ENCODE measurements at regions not wholly inside any gene's neighbourhood (a gene's known extent, or its start where the extent isn't known, plus 50 kb on each side); places are given as distances from the start of the nearest gene placed in this dataset.
A peak's percentile ranks its signal among the peaks of the same experiment; 100 is the strongest.
"Not testable (repeated sequence)": the region's sequence is repeated elsewhere in the genome, so short reads cannot be mapped to it uniquely, and the experiment has no call there.

GRCh38 chrX:138127314-138127713 lies 561.4 kb downstream of the ZIC3 start:
- peaks cover 1% of the 10 kb centered on the region for H3K9me3 Mint-ChIP-seq
- no peak overlapping the region for H3K4me3 Mint-ChIP-seq
- H3K27me3 Mint-ChIP-seq = no peaks in the 10 kb centered on the region
- H3K4me1 Mint-ChIP-seq = no peaks in the 10 kb centered on the region
- H3K27ac Mint-ChIP-seq = no peak overlapping the region
- H3K36me3 Mint-ChIP-seq = no peaks in the 10 kb centered on the region
- ATAC-seq (ENCODE audit: low read depth) (no peak), DNase-seq (ENCODE audit: low spot score in 2 of 2) (no peak)

DNA sequence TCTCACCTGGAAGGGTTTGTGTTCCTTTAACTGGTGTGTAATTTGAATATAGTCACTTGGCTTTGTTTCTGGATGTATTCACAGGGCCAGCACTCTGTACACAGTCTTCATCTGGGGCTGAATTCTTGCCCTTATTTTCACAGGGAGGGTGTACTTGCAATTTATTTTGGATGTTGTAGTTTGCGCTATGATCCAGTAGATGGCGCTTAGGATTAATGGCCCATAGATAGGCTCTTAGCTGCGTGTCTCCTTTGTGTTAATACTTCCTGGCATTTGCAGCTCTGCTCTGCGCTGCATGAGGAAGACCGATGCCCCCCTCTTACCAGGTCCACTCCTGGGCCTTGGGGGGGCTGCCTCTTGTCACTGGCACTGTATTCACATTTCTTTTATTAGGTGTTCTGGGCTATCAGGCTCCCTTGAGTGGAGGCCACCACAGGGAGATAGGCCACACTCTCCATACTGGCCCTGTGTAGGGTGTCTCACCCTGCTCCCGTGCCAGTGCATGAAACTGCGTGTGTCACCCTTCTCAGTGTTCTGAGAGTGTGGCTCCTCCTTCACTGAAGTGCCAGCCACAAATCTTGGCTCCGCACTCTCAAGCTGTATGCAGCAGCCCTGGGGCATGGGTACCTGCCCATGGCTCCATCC lies 562.2 kb downstream of the ZIC3 start:
- DNase-seq (ENCODE audit: low spot score in 2 of 2) = no peak

DNA sequence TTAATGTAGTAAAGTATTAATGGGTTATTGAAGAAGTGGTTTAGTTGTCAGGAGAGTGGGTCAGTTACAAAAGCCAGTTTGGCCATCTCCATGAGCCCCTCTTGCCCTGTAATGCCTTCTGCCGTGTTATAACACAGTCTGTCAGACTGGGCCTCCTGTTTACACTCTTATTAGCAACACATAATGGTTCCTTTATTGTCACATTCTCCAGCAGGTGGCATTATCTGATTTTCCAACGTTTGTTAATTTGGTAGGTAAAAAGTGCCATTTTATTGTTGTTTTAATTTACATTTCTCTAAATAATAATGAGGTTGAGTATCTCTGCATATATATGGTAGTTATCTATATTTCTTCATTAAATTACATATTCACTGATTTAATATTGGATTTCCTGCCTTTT lies 560.8 kb downstream of the FGF13 start:
- no peaks in the 10 kb centered on the region for H3K36me3 Mint-ChIP-seq
- no peaks in the 10 kb centered on the region for H3K9me3 Mint-ChIP-seq
- no peaks in the 10 kb centered on the region for H3K4me1 Mint-ChIP-seq
- H3K27ac Mint-ChIP-seq = no peak overlapping the region
- no peak overlapping the region for H3K4me3 Mint-ChIP-seq
- H3K27me3 Mint-ChIP-seq = no peaks in the 10 kb centered on the region
- DNase-seq (ENCODE audit: low spot score in 2 of 2) (no peak), ATAC-seq (ENCODE audit: low read depth) (no peak)

More for the DNA sequence above, 562.2 kb downstream of the ZIC3 start:
- no peak for ATAC-seq (ENCODE audit: low read depth)
- H3K36me3 Mint-ChIP-seq = no peaks in the 10 kb centered on the region
- H3K4me3 Mint-ChIP-seq = peak overlapping the region; percentile 28
- H3K27ac Mint-ChIP-seq = no peak overlapping the region
- H3K9me3 Mint-ChIP-seq = no peaks in the 10 kb centered on the region
- H3K27me3 Mint-ChIP-seq = no peaks in the 10 kb centered on the region
- no peaks in the 10 kb centered on the region for H3K4me1 Mint-ChIP-seq

- no peak overlapping the region for H3K27ac Mint-ChIP-seq
- H3K4me3 Mint-ChIP-seq = no peak overlapping the region
- no peak for ATAC-seq (ENCODE audit: low read depth)
- no peak for DNase-seq (ENCODE audit: low spot score in 2 of 2)
- no peaks in the 10 kb centered on the region for H3K36me3 Mint-ChIP-seq
- H3K4me1 Mint-ChIP-seq = no peaks in the 10 kb centered on the region
- H3K27me3 Mint-ChIP-seq = no peaks in the 10 kb centered on the region
- peaks cover 2% of the 10 kb centered on the region for H3K9me3 Mint-ChIP-seq
Measured at GRCh38 chrX:138157850-138158249, 553.7 kb downstream of the FGF13 start.

DNA sequence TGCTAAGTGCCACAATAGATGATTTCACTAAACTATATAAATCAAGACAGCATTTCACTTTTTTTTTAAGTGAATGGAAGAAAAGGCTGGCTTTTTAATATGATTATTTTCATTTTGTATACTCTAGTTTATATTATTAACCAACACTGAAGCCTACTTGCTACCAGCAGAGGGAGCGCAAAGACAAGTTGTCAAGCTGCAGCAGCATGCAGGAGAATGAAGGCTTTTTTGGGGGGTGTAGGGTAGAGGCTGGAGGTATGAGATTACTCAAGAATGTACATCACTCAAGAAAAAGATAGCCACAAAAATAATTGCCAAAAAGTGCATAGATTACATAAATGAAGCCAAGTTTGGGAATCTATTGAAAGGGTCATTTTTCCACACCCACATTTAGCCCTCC lies 519.5 kb downstream of the FGF13 start:
- Mint-ChIP-seq H3K27me3 (no peaks in the 10 kb centered on the region), H3K4me1 (no peaks in the 10 kb centered on the region), H3K9me3 (peaks cover 3% of the 10 kb centered on the region), H3K27ac (no peak overlapping the region), H3K4me3 (no peak overlapping the region), H3K36me3 (no peaks in the 10 kb centered on the region)
- ATAC-seq (ENCODE audit: low read depth) = no peak
- DNase-seq (ENCODE audit: low spot score in 2 of 2) = no peak

GRCh38 chrX:138229718-138230117 lies 481.8 kb downstream of the FGF13 start:
- H3K4me1 Mint-ChIP-seq = no peaks in the 10 kb centered on the region
- ATAC-seq (ENCODE audit: low read depth) = no peak
- H3K9me3 Mint-ChIP-seq = peaks cover 7% of the 10 kb centered on the region
- H3K36me3 Mint-ChIP-seq = no peaks in the 10 kb centered on the region
- H3K4me3 Mint-ChIP-seq = no peak overlapping the region
- no peaks in the 10 kb centered on the region for H3K27me3 Mint-ChIP-seq
- no peak for DNase-seq (ENCODE audit: low spot score in 2 of 2)
- no peak overlapping the region for H3K27ac Mint-ChIP-seq

DNA sequence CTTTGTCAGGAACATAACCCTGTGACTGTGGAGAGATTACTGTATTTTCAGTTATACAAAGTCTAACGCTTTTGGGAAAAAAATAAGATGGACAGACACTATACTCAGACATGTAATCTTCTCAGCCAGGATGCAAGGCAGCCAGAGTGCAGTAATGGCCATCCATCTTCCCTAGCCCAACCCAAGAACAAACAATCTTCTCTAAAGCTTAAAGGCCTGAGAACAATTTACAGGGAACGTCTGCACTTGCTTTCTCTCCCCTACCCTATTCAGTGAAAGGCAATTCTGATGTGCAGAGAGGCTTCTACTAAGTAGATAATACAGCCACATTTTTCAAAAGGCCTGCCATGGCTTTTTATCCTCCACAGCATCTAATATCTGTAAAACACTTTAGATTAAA lies 471.3 kb downstream of the FGF13 start:
- Mint-ChIP-seq H3K4me3 (no peak overlapping the region), H3K4me1 (no peaks in the 10 kb centered on the region), H3K27ac (no peak overlapping the region), H3K27me3 (no peaks in the 10 kb centered on the region), H3K9me3 (peaks cover 2% of the 10 kb centered on the region), H3K36me3 (no peaks in the 10 kb centered on the region)
- no peak for DNase-seq (ENCODE audit: low spot score in 2 of 2)
- no peak for ATAC-seq (ENCODE audit: low read depth)

DNA sequence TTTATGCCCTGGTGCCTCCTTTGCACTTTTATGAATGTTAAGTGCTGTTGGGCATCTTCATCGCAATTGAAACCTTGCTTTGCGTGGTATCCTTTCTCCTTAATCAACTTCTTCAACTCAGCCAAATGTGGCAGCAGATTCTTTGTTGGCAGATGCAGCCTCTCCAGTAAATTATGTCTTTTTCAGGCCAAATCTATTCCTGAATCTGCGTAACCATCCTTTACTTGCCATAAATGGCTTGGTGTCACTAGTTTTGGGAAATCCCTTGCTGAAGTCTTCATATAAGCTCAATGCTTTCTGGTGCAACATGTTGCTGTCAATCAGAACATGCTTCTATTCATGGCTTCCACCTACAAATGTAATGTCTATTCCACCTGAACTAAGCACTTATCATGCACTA lies 457.5 kb downstream of the FGF13 start:
- Mint-ChIP-seq H3K27ac (no peak overlapping the region), H3K4me3 (no peak overlapping the region), H3K4me1 (no peaks in the 10 kb centered on the region), H3K36me3 (no peaks in the 10 kb centered on the region), H3K9me3 (no peaks in the 10 kb centered on the region), H3K27me3 (no peaks in the 10 kb centered on the region)
- ATAC-seq (ENCODE audit: low read depth) (no peak), DNase-seq (ENCODE audit: low spot score in 2 of 2) (no peak)

GRCh38 chrX:138255373-138255772 lies 456.1 kb downstream of the FGF13 start:
- H3K27me3 Mint-ChIP-seq = peaks cover 1% of the 10 kb centered on the region
- H3K27ac Mint-ChIP-seq = no peak overlapping the region
- peaks cover 3% of the 10 kb centered on the region for H3K9me3 Mint-ChIP-seq
- DNase-seq (ENCODE audit: low spot score in 2 of 2) = no peak
- no peaks in the 10 kb centered on the region for H3K4me1 Mint-ChIP-seq
- no peaks in the 10 kb centered on the region for H3K36me3 Mint-ChIP-seq
- no peak for ATAC-seq (ENCODE audit: low read depth)
- H3K4me3 Mint-ChIP-seq = no peak overlapping the region

GRCh38 chrX:138264095-138264494 lies 447.4 kb downstream of the FGF13 start:
- H3K36me3 Mint-ChIP-seq; H3K4me1 Mint-ChIP-seq; DNase-seq (ENCODE audit: low spot score in 2 of 2); H3K4me3 Mint-ChIP-seq; H3K27me3 Mint-ChIP-seq; H3K27ac Mint-ChIP-seq; ATAC-seq (ENCODE audit: low read depth): not testable (repeated sequence)
- H3K9me3 Mint-ChIP-seq = peaks cover 12% of the 10 kb centered on the region

DNA sequence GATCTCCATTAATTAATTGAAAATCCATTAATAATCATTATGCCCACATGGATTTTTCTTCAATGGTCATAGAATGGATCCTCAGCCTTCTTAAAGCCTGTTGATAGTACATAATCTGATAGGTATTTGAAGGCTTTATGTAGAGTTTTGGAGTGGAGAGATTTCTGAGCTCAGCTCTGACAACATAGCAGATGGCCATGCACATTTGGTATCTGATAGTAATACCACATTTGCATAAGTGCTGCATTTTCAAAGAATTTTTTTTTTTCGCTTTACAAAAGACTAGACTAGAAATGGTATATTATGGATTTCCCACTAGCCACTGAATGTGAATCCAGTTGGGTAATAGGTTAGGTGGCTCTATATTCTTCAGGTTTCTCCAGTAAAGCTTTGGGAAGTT lies 440.6 kb downstream of the FGF13 start:
- no peaks in the 10 kb centered on the region for H3K36me3 Mint-ChIP-seq
- ATAC-seq (ENCODE audit: low read depth) = no peak
- no peak overlapping the region for H3K4me3 Mint-ChIP-seq
- H3K4me1 Mint-ChIP-seq = no peaks in the 10 kb centered on the region
- DNase-seq (ENCODE audit: low spot score in 2 of 2) = no peak
- peaks cover 10% of the 10 kb centered on the region for H3K9me3 Mint-ChIP-seq
- H3K27ac Mint-ChIP-seq = no peak overlapping the region
- H3K27me3 Mint-ChIP-seq = no peaks in the 10 kb centered on the region

DNA sequence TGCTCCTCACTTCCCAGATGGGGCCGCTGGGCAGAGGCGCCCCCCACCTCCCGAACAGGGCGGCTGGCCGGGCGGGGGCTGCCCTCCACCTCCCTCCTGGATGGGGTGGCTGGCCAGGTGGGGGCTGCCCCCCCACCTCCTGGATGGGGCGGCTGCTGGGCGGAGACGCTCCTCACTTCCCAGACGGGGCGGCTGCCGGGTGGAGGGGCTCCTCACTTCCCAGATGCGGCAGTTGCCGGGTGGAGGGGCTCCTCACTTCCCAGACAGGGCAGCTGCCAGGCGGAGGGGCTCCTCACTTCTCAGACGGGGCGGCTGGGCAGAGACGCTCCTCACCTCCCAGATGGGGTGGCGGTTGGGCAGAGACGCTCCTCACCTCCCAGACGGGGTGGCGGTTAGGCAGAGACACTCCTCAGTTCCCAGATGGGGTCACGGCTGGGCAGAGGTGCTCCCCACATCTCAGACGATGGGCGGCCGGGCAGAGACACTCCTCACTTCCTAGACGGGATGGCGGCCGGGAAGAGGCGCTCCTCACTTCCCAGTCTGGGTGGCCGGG lies 428.8 kb downstream of the FGF13 start:
- ATAC-seq (ENCODE audit: low read depth); DNase-seq (ENCODE audit: low spot score in 2 of 2); H3K27ac Mint-ChIP-seq; H3K4me1 Mint-ChIP-seq; H3K36me3 Mint-ChIP-seq; H3K4me3 Mint-ChIP-seq; H3K27me3 Mint-ChIP-seq; H3K9me3 Mint-ChIP-seq: not testable (repeated sequence)

DNA sequence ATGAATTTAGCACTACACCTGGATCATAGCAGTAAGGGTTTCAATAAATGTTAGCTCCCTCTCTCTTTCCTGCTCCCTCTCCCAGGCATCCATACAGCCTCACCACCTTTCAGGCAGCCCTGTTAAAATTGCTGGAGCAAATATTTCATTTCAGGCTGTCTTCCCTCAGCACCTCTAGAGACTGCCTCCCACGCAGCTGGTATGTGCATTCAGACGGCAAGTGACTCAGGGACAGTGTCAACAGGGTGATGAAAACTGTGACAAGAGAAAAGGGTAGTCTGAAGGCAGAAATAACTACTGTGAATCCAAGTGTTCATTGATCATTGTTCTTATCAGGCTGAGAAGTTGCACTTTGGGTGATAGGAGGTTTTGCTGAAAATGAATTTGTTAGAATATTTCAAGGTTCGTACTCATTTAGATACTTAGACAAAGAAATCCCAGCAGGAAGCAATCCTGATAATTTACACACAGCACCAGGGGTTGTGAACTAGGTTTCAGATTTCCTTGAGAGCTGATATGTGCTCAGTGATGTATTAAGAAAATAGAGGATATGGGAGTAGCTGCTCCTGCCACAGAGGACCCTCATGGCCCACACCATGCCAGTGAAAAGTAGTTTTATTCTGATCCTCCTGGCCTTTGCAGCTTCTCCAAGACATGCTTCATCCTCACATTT lies 424.2 kb downstream of the FGF13 start:
- ATAC-seq (ENCODE audit: low read depth) = no peak
- H3K27ac Mint-ChIP-seq = no peak overlapping the region
- no peaks in the 10 kb centered on the region for H3K9me3 Mint-ChIP-seq
- no peaks in the 10 kb centered on the region for H3K27me3 Mint-ChIP-seq
- no peaks in the 10 kb centered on the region for H3K36me3 Mint-ChIP-seq
- no peak overlapping the region for H3K4me3 Mint-ChIP-seq
- DNase-seq (ENCODE audit: low spot score in 2 of 2) = no peak
- no peaks in the 10 kb centered on the region for H3K4me1 Mint-ChIP-seq

DNA sequence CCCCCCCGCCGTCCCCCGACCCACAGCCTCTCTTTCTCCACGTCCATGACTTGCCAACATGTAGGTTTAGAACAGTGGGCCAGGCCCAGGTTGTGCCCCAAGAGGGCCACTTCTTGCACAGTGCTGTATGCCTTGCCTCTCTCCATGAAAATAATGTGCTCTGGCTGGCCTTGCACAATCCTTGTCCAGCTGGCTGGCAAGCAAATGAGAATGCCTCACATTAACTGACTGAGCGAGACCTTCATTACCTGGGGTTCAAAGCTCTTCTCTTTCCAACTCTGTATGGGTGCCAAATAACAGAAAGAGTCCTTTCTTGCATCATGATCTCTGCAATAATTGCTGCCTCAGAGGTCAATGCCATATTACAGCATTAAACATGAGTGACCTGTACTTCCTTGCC lies 416.6 kb downstream of the FGF13 start:
- Mint-ChIP-seq H3K27me3 (no peaks in the 10 kb centered on the region), H3K27ac (no peak overlapping the region), H3K4me3 (no peak overlapping the region), H3K4me1 (no peaks in the 10 kb centered on the region), H3K36me3 (no peaks in the 10 kb centered on the region), H3K9me3 (no peaks in the 10 kb centered on the region)
- ATAC-seq (ENCODE audit: low read depth) (no peak), DNase-seq (ENCODE audit: low spot score in 2 of 2) (no peak)

DNA sequence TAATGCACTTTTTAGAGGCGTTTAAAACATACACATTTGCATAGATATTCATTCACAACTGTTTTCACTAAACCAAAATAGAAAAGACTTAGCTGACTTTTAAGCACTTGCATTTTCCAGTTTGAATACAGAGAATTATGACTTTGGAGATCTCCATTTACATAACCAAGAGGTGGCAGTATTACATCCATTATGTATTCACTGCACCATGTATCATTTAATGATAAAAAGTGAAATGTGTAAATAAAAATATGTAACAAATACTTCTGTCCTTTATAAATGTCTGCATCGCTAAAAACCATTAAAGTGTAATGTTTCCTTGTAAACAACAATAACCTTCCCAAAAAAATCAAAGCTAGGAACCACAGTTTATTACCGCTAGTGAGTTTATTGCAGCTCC lies 413.2 kb downstream of the FGF13 start:
- DNase-seq (ENCODE audit: low spot score in 2 of 2) (no peak), ATAC-seq (ENCODE audit: low read depth) (no peak)
- Mint-ChIP-seq H3K27me3 (no peaks in the 10 kb centered on the region), H3K4me1 (no peaks in the 10 kb centered on the region), H3K27ac (no peak overlapping the region), H3K4me3 (no peak overlapping the region), H3K9me3 (no peaks in the 10 kb centered on the region), H3K36me3 (no peaks in the 10 kb centered on the region)
